Spleen (tissue), 7 donors: ENCODE measurements at regions not wholly inside any gene's neighbourhood (a gene's known extent, or its start where the extent isn't known, plus 50 kb on each side); places are given as distances from the start of the nearest gene placed in this dataset.

Experiments
- POLR2A ChIP-seq, 3 donors: fragments of 450-650 bp; IDR thresholded peaks; one replicate each; pipeline ENCODE4 v1.5.1; 2017; ENCODE audit warnings: antibody characterized with exemption in 3 of 3, mild to moderate bottlenecking in 1 of 3
- POLR2AphosphoS5 ChIP-seq, 3 donors: sonication (generic); formaldehyde crosslinking; IDR thresholded peaks; one replicate each; pipeline ENCODE4 v1.5.1; 2017; ENCODE audit warnings: antibody characterized with exemption in 3 of 3
- TF ChIP-seq, protein P1 (sequence below), 11 experiments: fragments of 200-600 bp in 7 of 11; fragments of 450-650 bp in 4 of 11; sonication (generic) in 4 of 11; IDR thresholded peaks in 8 of 11; conservative IDR thresholded peaks in 3 of 11; 1 replicate in 7 of 11; 2 replicates in 4 of 11; pipeline versions ENCODE4 v1.4.0 to v1.8.0; 2016 to 2021; ENCODE audit warnings: antibody characterized with exemption in 11 of 11, inconsistent platforms in 4 of 11, mild to moderate bottlenecking in 1 of 11
- donor health status: DM: no; HTN: no; CAD: no; lungs with moderate emphysema.
- donor health status: DM: no; HTN: no; CAD: no.
- donor health status: DM: no; HTN: no; CAD: no.

DNA sequence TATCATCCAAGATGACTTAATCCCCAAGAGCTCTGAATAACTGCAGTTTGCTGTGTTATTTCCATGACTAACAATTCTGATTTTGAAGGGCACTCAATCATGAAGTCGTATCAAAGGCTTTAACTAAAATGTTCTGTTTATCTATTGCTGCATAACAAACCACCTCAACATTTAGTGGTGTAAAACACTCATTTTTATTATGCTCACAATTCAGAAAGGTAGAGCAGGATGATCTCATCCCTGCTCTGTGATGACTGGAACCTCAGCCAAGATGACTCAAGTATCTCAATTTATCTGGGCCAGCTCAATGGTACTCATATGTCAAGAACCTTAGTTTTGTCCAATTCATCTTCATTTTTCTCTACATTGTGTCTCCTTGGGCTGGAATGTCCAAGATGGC, 451.1 kb downstream of the PPARGC1A start:
- TF ChIP-seq, protein P1, sequence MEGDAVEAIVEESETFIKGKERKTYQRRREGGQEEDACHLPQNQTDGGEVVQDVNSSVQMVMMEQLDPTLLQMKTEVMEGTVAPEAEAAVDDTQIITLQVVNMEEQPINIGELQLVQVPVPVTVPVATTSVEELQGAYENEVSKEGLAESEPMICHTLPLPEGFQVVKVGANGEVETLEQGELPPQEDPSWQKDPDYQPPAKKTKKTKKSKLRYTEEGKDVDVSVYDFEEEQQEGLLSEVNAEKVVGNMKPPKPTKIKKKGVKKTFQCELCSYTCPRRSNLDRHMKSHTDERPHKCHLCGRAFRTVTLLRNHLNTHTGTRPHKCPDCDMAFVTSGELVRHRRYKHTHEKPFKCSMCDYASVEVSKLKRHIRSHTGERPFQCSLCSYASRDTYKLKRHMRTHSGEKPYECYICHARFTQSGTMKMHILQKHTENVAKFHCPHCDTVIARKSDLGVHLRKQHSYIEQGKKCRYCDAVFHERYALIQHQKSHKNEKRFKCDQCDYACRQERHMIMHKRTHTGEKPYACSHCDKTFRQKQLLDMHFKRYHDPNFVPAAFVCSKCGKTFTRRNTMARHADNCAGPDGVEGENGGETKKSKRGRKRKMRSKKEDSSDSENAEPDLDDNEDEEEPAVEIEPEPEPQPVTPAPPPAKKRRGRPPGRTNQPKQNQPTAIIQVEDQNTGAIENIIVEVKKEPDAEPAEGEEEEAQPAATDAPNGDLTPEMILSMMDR (IDR thresholded peaks at IDR 0.05 in 8 of 11, conservative IDR thresholded peaks at IDR 0.05 in 3 of 11) = no peak
- no peak for TF ChIP-seq POLR2A (IDR thresholded peaks at IDR 0.05)
- no peak for TF ChIP-seq POLR2AphosphoS5 (IDR thresholded peaks at IDR 0.05)
